NOMO-1 treated with DMSO at 0.1 percent for 48 hours (cell line): ENCODE measurements at regions not wholly inside any gene's neighbourhood (a gene's known extent, or its start where the extent isn't known, plus 50 kb on each side); places are given as distances from the start of the nearest gene placed in this dataset.

Experiments used
- DNase-seq: peaks from one replicate; lab custom pipeline; 2025; ENCODE audit not compliant: unreplicated experiment; lab: John Stamatoyannopoulos, UW

- DNase-seq, result no peak
Observed at GRCh38 chr5:24749701-24750100, 104.9 kb upstream of the CDH10 start.

- no peak for DNase-seq
Observed at GRCh38 chr5:24747327-24747726, 102.5 kb upstream of the CDH10 start.

- no peak for DNase-seq
Observed at GRCh38 chr5:24742334-24742733, 97.6 kb upstream of the CDH10 start.

GRCh38 chr5:24737163-24737562, 92.4 kb upstream of the CDH10 start:
- DNase-seq, result no peak

- DNase-seq, result no peak
Observed at GRCh38 chr5:24735284-24735683, 90.5 kb upstream of the CDH10 start.

- DNase-seq, result no peak
Observed at GRCh38 chr5:24732184-24732583, 87.4 kb upstream of the CDH10 start.

GRCh38 chr5:24720743-24721142, 76.0 kb upstream of the CDH10 start:
- no peak for DNase-seq

GRCh38 chr5:24714746-24715145, 70.0 kb upstream of the CDH10 start:
- DNase-seq, result peak; percentile 18

- no peak for DNase-seq
Observed at GRCh38 chr5:24712947-24713346, 68.2 kb upstream of the CDH10 start.

GRCh38 chr5:24712047-24712446, 67.3 kb upstream of the CDH10 start:
- no peak for DNase-seq

- DNase-seq, result no peak
Observed at GRCh38 chr5:24703934-24704333, 59.2 kb upstream of the CDH10 start.
